ENCODE measurements at regions not wholly inside any gene's neighbourhood (a gene's known extent, or its start where the extent isn't known, plus 50 kb on each side); places are given as distances from the start of the nearest gene placed in this dataset.

DNA sequence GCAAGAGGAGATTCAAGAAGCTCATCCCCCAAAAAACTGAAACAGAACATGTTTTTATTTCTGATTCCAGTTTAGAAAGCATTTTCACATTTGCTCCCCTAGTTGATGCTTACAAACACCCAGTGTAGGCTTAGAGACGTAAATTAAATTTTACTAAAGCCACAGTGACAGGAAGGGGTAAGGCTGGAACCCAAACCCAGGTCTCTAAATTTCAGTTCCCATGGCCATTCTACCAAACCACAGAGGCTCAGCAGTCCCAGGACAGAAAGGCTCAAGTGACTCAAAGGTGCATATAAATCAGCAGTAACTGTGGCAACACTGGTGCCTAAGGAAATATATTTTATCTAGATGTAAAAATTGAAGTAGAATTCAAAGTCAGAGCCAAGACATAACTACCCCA is 128.7 kb downstream of the CEP120 start:
- H3K4me2 ChIP-seq (ENCODE audit: low read length) = no peak overlapping the region
- no peak overlapping the region for H3K9ac ChIP-seq (ENCODE audit: low read length)
- no peak overlapping the region for H2AFZ ChIP-seq (ENCODE audit: low read depth, low read length)

DNA sequence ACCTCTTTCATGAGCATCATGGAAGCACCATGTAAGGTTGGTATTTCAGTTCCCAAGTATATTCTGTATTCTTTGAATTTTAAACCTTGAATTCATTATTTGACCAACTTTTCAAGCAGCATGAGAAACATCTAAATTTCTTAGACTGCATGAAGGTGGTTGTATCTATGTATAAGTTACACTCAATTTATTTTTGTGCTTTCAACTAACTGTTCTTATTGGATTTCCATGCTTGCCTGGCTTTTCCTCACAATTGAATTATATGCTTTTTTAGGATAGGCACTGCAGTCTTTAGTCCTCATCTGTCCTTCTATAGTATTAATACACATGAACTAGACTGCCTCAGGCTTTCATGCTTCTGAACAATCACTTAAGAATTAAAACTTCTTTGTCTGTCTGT is 134.0 kb downstream of the CEP120 start:
- Histone ChIP-seq H3K4me2 (ENCODE audit: low read length) (no peak overlapping the region), H3K4me3 (ENCODE audit: low read length) (no peak overlapping the region), H3K9ac (ENCODE audit: low read length) (no peak overlapping the region), H3K27ac (ENCODE audit: low read length) (no peak overlapping the region), H3K36me3 (replicated peaks; ENCODE audit: low read depth, low read length) (no peaks in the 10 kb centered on the region), H3K4me1 (ENCODE audit: low read length) (no peaks in the 10 kb centered on the region), H3K79me2 (ENCODE audit: low read length) (no peaks in the 10 kb centered on the region), H4K20me1 (ENCODE audit: insufficient read depth, low read length) (no peaks in the 10 kb centered on the region), H3K27me3 (ENCODE audit: low read depth, low read length) (no peaks in the 10 kb centered on the region), H2AFZ (ENCODE audit: low read depth, low read length) (no peak overlapping the region), H3K9me3 (ENCODE audit: insufficient read depth, low read length) (no peaks in the 10 kb centered on the region)
- TF ChIP-seq, protein P1, sequence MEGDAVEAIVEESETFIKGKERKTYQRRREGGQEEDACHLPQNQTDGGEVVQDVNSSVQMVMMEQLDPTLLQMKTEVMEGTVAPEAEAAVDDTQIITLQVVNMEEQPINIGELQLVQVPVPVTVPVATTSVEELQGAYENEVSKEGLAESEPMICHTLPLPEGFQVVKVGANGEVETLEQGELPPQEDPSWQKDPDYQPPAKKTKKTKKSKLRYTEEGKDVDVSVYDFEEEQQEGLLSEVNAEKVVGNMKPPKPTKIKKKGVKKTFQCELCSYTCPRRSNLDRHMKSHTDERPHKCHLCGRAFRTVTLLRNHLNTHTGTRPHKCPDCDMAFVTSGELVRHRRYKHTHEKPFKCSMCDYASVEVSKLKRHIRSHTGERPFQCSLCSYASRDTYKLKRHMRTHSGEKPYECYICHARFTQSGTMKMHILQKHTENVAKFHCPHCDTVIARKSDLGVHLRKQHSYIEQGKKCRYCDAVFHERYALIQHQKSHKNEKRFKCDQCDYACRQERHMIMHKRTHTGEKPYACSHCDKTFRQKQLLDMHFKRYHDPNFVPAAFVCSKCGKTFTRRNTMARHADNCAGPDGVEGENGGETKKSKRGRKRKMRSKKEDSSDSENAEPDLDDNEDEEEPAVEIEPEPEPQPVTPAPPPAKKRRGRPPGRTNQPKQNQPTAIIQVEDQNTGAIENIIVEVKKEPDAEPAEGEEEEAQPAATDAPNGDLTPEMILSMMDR (IDR thresholded peaks at IDR 0.05; ENCODE audit: low read depth, low read length) = no peak
- TF ChIP-seq EZH2phosphoT487 (IDR thresholded peaks at IDR 0.05; ENCODE audit: low read depth) = no peak

More for the DNA sequence above, 128.7 kb downstream of the CEP120 start:
- Histone ChIP-seq H3K27me3 (ENCODE audit: low read depth, low read length) (no peaks in the 10 kb centered on the region), H4K20me1 (ENCODE audit: insufficient read depth, low read length) (no peaks in the 10 kb centered on the region), H3K36me3 (replicated peaks; ENCODE audit: low read depth, low read length) (no peaks in the 10 kb centered on the region), H3K27ac (ENCODE audit: low read length) (no peak overlapping the region), H3K79me2 (ENCODE audit: low read length) (no peaks in the 10 kb centered on the region), H3K9me3 (ENCODE audit: insufficient read depth, low read length) (no peaks in the 10 kb centered on the region), H3K4me1 (ENCODE audit: low read length) (no peaks in the 10 kb centered on the region), H3K4me3 (ENCODE audit: low read length) (no peak overlapping the region)
- TF ChIP-seq, protein P1 (IDR thresholded peaks at IDR 0.05; ENCODE audit: low read depth, low read length) = no peak
- no peak for TF ChIP-seq EZH2phosphoT487 (IDR thresholded peaks at IDR 0.05; ENCODE audit: low read depth)

DNA sequence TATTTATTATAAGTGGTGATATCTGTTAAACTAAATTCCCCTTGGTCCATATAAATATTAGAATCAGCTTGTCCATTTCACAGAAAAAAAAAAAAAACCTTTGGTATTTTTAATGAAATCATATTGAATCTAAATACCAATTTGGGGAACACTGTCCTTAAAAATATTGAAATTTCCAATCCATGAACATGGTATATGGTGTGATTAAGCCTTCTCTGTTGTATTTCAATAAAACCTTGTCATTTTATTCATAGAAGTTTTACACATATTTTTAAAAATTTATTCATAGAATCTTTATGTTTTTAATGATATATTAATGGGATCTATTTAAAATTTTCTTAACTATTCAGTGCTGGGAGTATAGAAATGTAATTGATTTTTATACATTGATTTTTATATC is 135.3 kb downstream of the CEP120 start:
- H2AFZ ChIP-seq (ENCODE audit: low read depth, low read length) = no peak overlapping the region
- H3K36me3 ChIP-seq (replicated peaks; ENCODE audit: low read depth, low read length) = no peaks in the 10 kb centered on the region
- no peaks in the 10 kb centered on the region for H3K4me1 ChIP-seq (ENCODE audit: low read length)
- no peaks in the 10 kb centered on the region for H3K27me3 ChIP-seq (ENCODE audit: low read depth, low read length)
- no peak overlapping the region for H3K4me2 ChIP-seq (ENCODE audit: low read length)
- H3K9ac ChIP-seq (ENCODE audit: low read length) = no peak overlapping the region
- H3K4me3 ChIP-seq (ENCODE audit: low read length) = no peak overlapping the region
- no peaks in the 10 kb centered on the region for H3K9me3 ChIP-seq (ENCODE audit: insufficient read depth, low read length)
- no peak overlapping the region for H3K27ac ChIP-seq (ENCODE audit: low read length)
- H4K20me1 ChIP-seq (ENCODE audit: insufficient read depth, low read length) = no peaks in the 10 kb centered on the region
- no peaks in the 10 kb centered on the region for H3K79me2 ChIP-seq (ENCODE audit: low read length)
- TF ChIP-seq, protein P1 (IDR thresholded peaks at IDR 0.05; ENCODE audit: low read depth, low read length) = no peak
- TF ChIP-seq EZH2phosphoT487 (IDR thresholded peaks at IDR 0.05; ENCODE audit: low read depth) = no peak

DNA sequence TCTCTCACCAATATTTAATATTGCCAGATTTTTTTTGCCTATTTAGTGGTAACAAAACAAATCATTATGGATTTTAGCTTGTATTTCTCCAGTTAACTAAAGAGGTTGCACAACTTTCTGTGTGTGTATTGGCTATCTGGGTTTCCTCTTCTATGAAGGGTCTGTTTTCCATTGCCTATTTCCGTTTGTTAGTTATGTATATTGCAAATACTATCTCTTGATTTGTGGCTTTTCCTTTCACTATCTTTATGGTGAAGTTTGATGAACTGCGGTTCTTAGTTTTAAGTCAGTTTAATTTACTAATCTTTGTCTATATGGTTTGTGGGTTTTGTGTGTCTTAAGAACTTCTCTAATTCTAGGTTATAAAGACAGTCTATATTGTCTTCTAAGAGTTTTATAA is 136.3 kb downstream of the CEP120 start:
- no peak overlapping the region for H2AFZ ChIP-seq (ENCODE audit: low read depth, low read length)
- no peaks in the 10 kb centered on the region for H3K79me2 ChIP-seq (ENCODE audit: low read length)

More for the DNA sequence above, 136.3 kb downstream of the CEP120 start:
- H3K9me3 ChIP-seq (ENCODE audit: insufficient read depth, low read length) = no peaks in the 10 kb centered on the region
- TF ChIP-seq, protein P1 (IDR thresholded peaks at IDR 0.05; ENCODE audit: low read depth, low read length) = no peak
- no peak for TF ChIP-seq EZH2phosphoT487 (IDR thresholded peaks at IDR 0.05; ENCODE audit: low read depth)
- H3K4me2 ChIP-seq (ENCODE audit: low read length) = no peak overlapping the region
- no peaks in the 10 kb centered on the region for H3K27me3 ChIP-seq (ENCODE audit: low read depth, low read length)
- no peaks in the 10 kb centered on the region for H4K20me1 ChIP-seq (ENCODE audit: insufficient read depth, low read length)
- H3K9ac ChIP-seq (ENCODE audit: low read length) = no peak overlapping the region
- H3K27ac ChIP-seq (ENCODE audit: low read length) = no peak overlapping the region
- H3K4me3 ChIP-seq (ENCODE audit: low read length) = no peak overlapping the region
- H3K4me1 ChIP-seq (ENCODE audit: low read length) = no peaks in the 10 kb centered on the region
- no peaks in the 10 kb centered on the region for H3K36me3 ChIP-seq (replicated peaks; ENCODE audit: low read depth, low read length)
